ENCODE measurements at regions not wholly inside any gene's neighbourhood (a gene's known extent, or its start where the extent isn't known, plus 50 kb on each side); places are given as distances from the start of the nearest gene placed in this dataset.
"Not testable (repeated sequence)": the region's sequence is repeated elsewhere in the genome, so short reads cannot be mapped to it uniquely, and the experiment has no call there.

GRCh38 chr4:12487000-12487399, 997.1 kb downstream of the RAB28 start:
- intact Hi-C loops (cut with micrococcal nuclease): no loop called here

GRCh38 chr4:12472087-12472486, 1012.1 kb downstream of the RAB28 start:
- CTCF ChIA-PET: no interaction called here
- Histone ChIP-seq H3F3A (ENCODE audit: low read length, unreplicated experiment) (no peaks in the 10 kb centered on the region), H3K4me2 (ENCODE audit: low read length) (no peak overlapping the region), H3K79me2 (ENCODE audit: low read length) (no peaks in the 10 kb centered on the region), H3K4me3 (ENCODE audit: low read length) (no peak overlapping the region), H4K20me1 (ENCODE audit: low read length) (no peaks in the 10 kb centered on the region), H3K4me1 (ENCODE audit: insufficient read depth, low read length) (no peaks in the 10 kb centered on the region), H3K36me3 (ENCODE audit: low read depth, low read length) (no peaks in the 10 kb centered on the region), H3K9me3 (ENCODE audit: low read length) (no peaks in the 10 kb centered on the region), H3K9ac (ENCODE audit: low read length) (no peak overlapping the region), H3K27ac (ENCODE audit: low read length) (no peak overlapping the region), H2AFZ (ENCODE audit: low read length) (no peak overlapping the region), H3K9me2 (replicated peaks; ENCODE audit: low read length) (no peaks in the 10 kb centered on the region), H3K27me3 (ENCODE audit: low read length) (no peaks in the 10 kb centered on the region)
- intact Hi-C loops (cut with micrococcal nuclease): no loop called here
- TF ChIP-seq EZH2phosphoT487 (IDR thresholded peaks at IDR 0.05; ENCODE audit: borderline replicate concordance, low read length) (no peak), CTCF (conservative IDR thresholded peaks at IDR 0.05; ENCODE audit: low read depth, low read length) (no peak), EZH2 (IDR thresholded peaks at IDR 0.05; ENCODE audit: low read length, unreplicated experiment) (no peak)
- DNase-seq (no peak), ATAC-seq (no peak)
- POLR2A ChIA-PET (ENCODE audit: unreplicated experiment): no interaction called here
- BruUV-seq (replicated peaks): no TSS peak

More at GRCh38 chr4:12487000-12487399, 997.1 kb downstream of the RAB28 start:
- H3K27me3 ChIP-seq (ENCODE audit: low read length): no peaks in the 10 kb centered on the region
- ATAC-seq (no peak), DNase-seq (no peak)
- no peak overlapping the region for H2AFZ ChIP-seq (ENCODE audit: low read length)
- CTCF ChIA-PET: no interaction called here
- POLR2A ChIA-PET (ENCODE audit: unreplicated experiment): no interaction called here
- no peak overlapping the region for H3K4me3 ChIP-seq (ENCODE audit: low read length)
- no peaks in the 10 kb centered on the region for H3K9me3 ChIP-seq (ENCODE audit: low read length)
- H3K27ac ChIP-seq (ENCODE audit: low read length): no peak overlapping the region
- no peaks in the 10 kb centered on the region for H4K20me1 ChIP-seq (ENCODE audit: low read length)
- TF ChIP-seq CTCF (conservative IDR thresholded peaks at IDR 0.05; ENCODE audit: low read depth, low read length): no peak
- no peak for TF ChIP-seq EZH2phosphoT487 (IDR thresholded peaks at IDR 0.05; ENCODE audit: borderline replicate concordance, low read length)
- no peak for TF ChIP-seq EZH2 (IDR thresholded peaks at IDR 0.05; ENCODE audit: low read length, unreplicated experiment)
- no peaks in the 10 kb centered on the region for H3F3A ChIP-seq (ENCODE audit: low read length, unreplicated experiment)
- BruUV-seq (replicated peaks): no TSS peak
- H3K36me3 ChIP-seq (ENCODE audit: low read depth, low read length): no peaks in the 10 kb centered on the region
- no peaks in the 10 kb centered on the region for H3K9me2 ChIP-seq (replicated peaks; ENCODE audit: low read length)
- no peaks in the 10 kb centered on the region for H3K4me1 ChIP-seq (ENCODE audit: insufficient read depth, low read length)
- H3K9ac ChIP-seq (ENCODE audit: low read length): no peak overlapping the region
- H3K4me2 ChIP-seq (ENCODE audit: low read length): no peak overlapping the region
- H3K79me2 ChIP-seq (ENCODE audit: low read length): no peaks in the 10 kb centered on the region

GRCh38 chr4:12471193-12471592, 1012.9 kb downstream of the RAB28 start:
- BruUV-seq (replicated peaks): no TSS peak
- intact Hi-C loops (cut with micrococcal nuclease): no loop called here

GRCh38 chr4:12461576-12461975, 1022.6 kb downstream of the RAB28 start:
- H3K79me2 ChIP-seq (ENCODE audit: low read length); H3K36me3 ChIP-seq (ENCODE audit: low read depth, low read length); intact Hi-C loops (cut with micrococcal nuclease); CTCF ChIA-PET; H3K4me3 ChIP-seq (ENCODE audit: low read length); H3K9ac ChIP-seq (ENCODE audit: low read length); H3K9me3 ChIP-seq (ENCODE audit: low read length); BruUV-seq (replicated peaks); ATAC-seq; H3K27me3 ChIP-seq (ENCODE audit: low read length); H3F3A ChIP-seq (ENCODE audit: low read length, unreplicated experiment); H3K27ac ChIP-seq (ENCODE audit: low read length); H2AFZ ChIP-seq (ENCODE audit: low read length); H3K9me2 ChIP-seq (replicated peaks; ENCODE audit: low read length); H4K20me1 ChIP-seq (ENCODE audit: low read length); H3K4me2 ChIP-seq (ENCODE audit: low read length); POLR2A ChIA-PET (ENCODE audit: unreplicated experiment); H3K4me1 ChIP-seq (ENCODE audit: insufficient read depth, low read length); DNase-seq: not testable (repeated sequence)

More at GRCh38 chr4:12471193-12471592, 1012.9 kb downstream of the RAB28 start:
- no peak for ATAC-seq
- H3K4me3 ChIP-seq (ENCODE audit: low read length): no peak overlapping the region
- H3K9me3 ChIP-seq (ENCODE audit: low read length): no peaks in the 10 kb centered on the region
- H3K4me2 ChIP-seq (ENCODE audit: low read length): no peak overlapping the region
- POLR2A ChIA-PET (ENCODE audit: unreplicated experiment): no interaction called here
- H3K79me2 ChIP-seq (ENCODE audit: low read length): no peaks in the 10 kb centered on the region
- CTCF ChIA-PET: interaction anchor here (0.5 kb wide), 1 partner anchor 15 kb away, joined by 5 read pairs; no protein-coding TSS in a partner anchor
- H2AFZ ChIP-seq (ENCODE audit: low read length): no peak overlapping the region
- H3F3A ChIP-seq (ENCODE audit: low read length, unreplicated experiment): no peaks in the 10 kb centered on the region
- no peaks in the 10 kb centered on the region for H3K4me1 ChIP-seq (ENCODE audit: insufficient read depth, low read length)
- H4K20me1 ChIP-seq (ENCODE audit: low read length): no peaks in the 10 kb centered on the region
- no peaks in the 10 kb centered on the region for H3K27me3 ChIP-seq (ENCODE audit: low read length)
- no peak overlapping the region for H3K27ac ChIP-seq (ENCODE audit: low read length)
- no peak for TF ChIP-seq EZH2 (IDR thresholded peaks at IDR 0.05; ENCODE audit: low read length, unreplicated experiment)
- no peak for TF ChIP-seq EZH2phosphoT487 (IDR thresholded peaks at IDR 0.05; ENCODE audit: borderline replicate concordance, low read length)
- no peak for TF ChIP-seq CTCF (conservative IDR thresholded peaks at IDR 0.05; ENCODE audit: low read depth, low read length)
- H3K36me3 ChIP-seq (ENCODE audit: low read depth, low read length): no peaks in the 10 kb centered on the region
- DNase-seq: no peak
- no peak overlapping the region for H3K9ac ChIP-seq (ENCODE audit: low read length)
- H3K9me2 ChIP-seq (replicated peaks; ENCODE audit: low read length): no peaks in the 10 kb centered on the region

All from PC-3 (cell line).